IPS-15b (cell line): ENCODE measurements at regions not wholly inside any gene's neighbourhood (a gene's known extent, or its start where the extent isn't known, plus 50 kb on each side); places are given as distances from the start of the nearest gene placed in this dataset.

Experiments
- H3K27me3 ChIP-seq: one replicate; pipeline ENCODE4 v1.6.1; 2013; ENCODE audit warnings: low read length; ENCODE audit not compliant: control insufficient read depth, insufficient read depth
- H3K36me3 ChIP-seq: one replicate; pipeline ENCODE4 v1.6.1; 2013; ENCODE audit warnings: low read length; ENCODE audit not compliant: control insufficient read depth, insufficient read depth
- H3K4me1 ChIP-seq: one replicate; pipeline ENCODE4 v1.6.1; 2013; ENCODE audit warnings: mild to moderate bottlenecking, low read length; ENCODE audit not compliant: control insufficient read depth, insufficient read depth
- H3K4me3 ChIP-seq: one replicate; pipeline ENCODE4 v1.5.1; 2013; ENCODE audit warnings: low read depth, low read length
- H3K9ac ChIP-seq: one replicate; pipeline ENCODE4 v1.6.1; 2013; ENCODE audit warnings: low read depth, mild to moderate bottlenecking, low read length
- H3K9me3 ChIP-seq: one replicate; pipeline ENCODE4 v1.6.1; 2013; ENCODE audit warnings: mild to moderate bottlenecking, low read length; ENCODE audit not compliant: control insufficient read depth, insufficient read depth

DNA sequence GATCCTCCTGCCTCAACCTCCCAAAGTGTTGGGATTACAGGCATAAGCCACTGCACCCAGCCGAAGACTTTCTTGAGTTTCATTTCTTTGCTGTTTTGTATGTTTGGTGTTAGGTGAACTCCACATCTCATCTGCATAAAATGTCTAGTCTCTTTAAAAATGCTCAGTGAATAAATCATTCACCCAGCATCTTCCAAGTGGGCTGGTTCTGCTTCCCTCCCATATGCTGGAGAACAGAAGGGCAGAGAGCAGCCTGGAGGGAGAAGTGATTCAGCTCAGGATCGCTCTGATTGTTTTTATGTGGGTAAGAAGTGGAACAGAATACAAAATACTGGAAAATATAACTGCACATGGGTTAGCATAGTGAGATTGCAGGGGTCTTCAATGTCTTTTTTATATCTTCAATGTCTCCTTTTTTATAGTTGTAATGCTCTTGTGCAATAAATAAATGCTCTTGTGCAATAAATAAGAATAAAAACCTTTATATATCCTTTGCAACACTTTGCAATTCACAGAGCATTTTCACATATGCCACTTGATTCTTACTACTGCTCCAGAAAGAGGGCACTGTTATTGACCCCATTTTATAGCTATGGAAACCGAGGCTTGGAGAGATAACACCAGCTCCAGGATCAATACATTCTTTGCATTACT is 253.0 kb upstream of the NCKAP5 start:
- H3K4me3 ChIP-seq: no peak overlapping the region
- H3K9ac ChIP-seq: no peak overlapping the region
- H3K9me3 ChIP-seq: no peaks in the 10 kb centered on the region
- H3K27me3 ChIP-seq: no peaks in the 10 kb centered on the region
- peaks cover 3% of the 10 kb centered on the region for H3K4me1 ChIP-seq
- H3K36me3 ChIP-seq: no peaks in the 10 kb centered on the region

DNA sequence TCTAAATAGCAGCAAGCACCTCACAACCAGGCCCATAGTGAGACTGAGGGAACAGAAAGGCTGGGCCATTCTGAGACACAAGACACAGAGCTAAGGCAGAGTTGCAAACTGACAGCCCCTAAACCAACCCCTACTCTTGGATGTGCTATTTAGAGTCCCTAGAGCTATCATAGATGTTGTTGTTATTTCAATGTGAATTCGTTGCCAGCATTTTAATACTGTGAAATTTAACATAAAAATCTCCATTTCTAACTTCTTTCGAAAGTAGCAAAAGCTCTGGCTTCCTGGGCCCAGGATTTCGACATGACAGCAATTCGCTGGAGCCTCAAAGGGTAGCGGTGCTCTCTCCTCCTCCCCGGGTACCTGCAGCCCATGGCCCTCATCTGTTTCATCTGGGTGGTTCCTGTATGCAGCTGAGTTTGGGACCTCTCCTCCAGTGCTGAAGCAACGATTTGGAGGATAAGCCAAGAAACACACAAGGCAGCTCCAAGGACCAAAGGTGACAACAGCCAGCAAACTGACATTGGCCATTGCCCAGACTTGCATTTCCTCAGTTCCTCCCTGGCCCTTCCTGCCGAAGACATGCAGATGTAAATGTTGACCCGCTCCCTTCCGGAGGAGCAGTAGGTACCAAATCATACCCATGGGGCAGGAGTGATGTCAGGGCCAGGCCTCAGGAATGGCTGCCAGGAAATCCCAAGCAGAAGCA is 254.4 kb upstream of the NCKAP5 start:
- Histone ChIP-seq H3K9ac (no peak overlapping the region), H3K9me3 (no peaks in the 10 kb centered on the region), H3K36me3 (no peaks in the 10 kb centered on the region), H3K4me3 (no peak overlapping the region), H3K27me3 (no peaks in the 10 kb centered on the region), H3K4me1 (no peaks in the 10 kb centered on the region)

DNA sequence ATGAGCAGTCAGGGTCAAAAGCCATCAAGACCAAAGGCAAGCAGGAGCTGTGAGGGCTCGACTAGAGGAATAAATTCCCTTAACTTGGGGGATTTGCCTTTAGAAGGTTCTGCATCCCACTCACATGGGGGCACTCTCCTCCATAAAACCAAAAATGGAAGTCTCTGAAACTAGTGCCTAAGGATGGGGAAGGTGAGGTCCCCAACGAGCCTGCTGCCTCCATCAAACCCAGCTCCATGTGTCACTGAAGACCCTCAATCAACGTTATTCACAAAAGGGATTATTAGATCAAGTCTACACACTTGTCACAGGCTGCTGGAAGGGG is 254.9 kb upstream of the NCKAP5 start:
- Histone ChIP-seq H3K4me1 (no peaks in the 10 kb centered on the region), H3K36me3 (no peaks in the 10 kb centered on the region), H3K27me3 (no peaks in the 10 kb centered on the region), H3K9ac (no peak overlapping the region), H3K4me3 (no peak overlapping the region), H3K9me3 (no peaks in the 10 kb centered on the region)

DNA sequence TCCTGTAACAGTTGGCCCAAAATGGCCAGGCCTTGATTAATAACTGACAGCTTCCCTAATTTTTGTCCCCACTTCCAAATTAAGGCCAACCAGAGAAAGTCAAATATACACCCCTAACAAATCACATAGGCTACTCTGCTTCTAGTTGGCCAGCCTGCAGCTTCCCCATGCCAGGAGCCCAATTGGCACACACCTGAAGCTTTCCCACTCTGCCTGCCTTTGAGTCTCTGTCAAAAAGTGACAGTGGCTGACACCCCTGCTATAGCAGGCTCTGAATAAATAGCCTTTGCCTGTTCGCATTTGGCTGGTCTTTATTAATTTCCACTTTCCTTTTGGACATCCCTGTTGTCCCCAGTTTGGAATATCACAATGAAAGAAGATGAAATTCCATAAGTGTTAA is 256.6 kb upstream of the NCKAP5 start:
- Histone ChIP-seq H3K27me3 (no peaks in the 10 kb centered on the region), H3K4me1 (no peaks in the 10 kb centered on the region), H3K9me3 (no peaks in the 10 kb centered on the region), H3K4me3 (no peak overlapping the region), H3K9ac (no peak overlapping the region), H3K36me3 (no peaks in the 10 kb centered on the region)

DNA sequence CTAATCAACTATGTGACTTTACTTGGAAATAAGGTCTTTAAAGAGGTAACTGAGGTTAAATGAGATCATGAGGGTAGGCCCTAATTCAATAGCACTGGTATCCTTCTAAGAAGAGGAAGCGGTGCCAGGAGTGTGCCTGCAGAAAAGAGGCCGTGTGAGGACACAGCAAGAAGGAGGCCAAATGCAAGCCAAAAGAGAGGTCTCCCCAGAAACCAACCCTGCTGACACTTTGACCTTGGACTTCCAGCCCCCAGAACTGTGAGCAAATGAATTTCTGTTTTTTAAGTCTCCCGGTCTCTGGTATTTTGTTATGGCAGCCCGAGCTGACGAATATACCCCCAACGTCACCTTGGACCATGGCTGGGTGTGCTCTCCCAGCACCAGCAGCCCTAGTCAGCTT is 257.5 kb upstream of the NCKAP5 start:
- H3K9me3 ChIP-seq: no peaks in the 10 kb centered on the region
- no peaks in the 10 kb centered on the region for H3K36me3 ChIP-seq
- H3K27me3 ChIP-seq: no peaks in the 10 kb centered on the region
- no peaks in the 10 kb centered on the region for H3K4me1 ChIP-seq
- H3K9ac ChIP-seq: no peak overlapping the region
- no peak overlapping the region for H3K4me3 ChIP-seq

DNA sequence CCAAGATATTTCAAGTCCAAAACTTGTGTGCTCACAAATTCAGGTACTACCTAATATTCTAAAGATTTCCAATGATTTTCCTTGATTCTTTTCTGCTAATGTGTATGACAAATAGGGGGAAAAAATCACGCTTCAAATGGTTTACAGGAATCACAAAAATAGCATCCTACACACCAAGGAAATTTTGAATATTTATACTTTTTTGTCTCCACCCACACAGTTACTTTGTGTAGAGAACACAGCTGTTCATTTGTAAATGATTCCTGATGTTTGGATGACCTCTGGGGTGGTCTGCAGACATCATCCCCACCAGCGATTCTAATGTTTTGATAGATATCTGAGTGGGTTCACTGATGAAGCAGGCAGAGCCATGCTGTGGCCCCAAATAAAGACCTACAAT is 260.6 kb upstream of the NCKAP5 start:
- Histone ChIP-seq H3K9ac (no peak overlapping the region), H3K9me3 (no peaks in the 10 kb centered on the region), H3K27me3 (no peaks in the 10 kb centered on the region), H3K4me3 (no peak overlapping the region), H3K36me3 (no peaks in the 10 kb centered on the region), H3K4me1 (no peaks in the 10 kb centered on the region)

DNA sequence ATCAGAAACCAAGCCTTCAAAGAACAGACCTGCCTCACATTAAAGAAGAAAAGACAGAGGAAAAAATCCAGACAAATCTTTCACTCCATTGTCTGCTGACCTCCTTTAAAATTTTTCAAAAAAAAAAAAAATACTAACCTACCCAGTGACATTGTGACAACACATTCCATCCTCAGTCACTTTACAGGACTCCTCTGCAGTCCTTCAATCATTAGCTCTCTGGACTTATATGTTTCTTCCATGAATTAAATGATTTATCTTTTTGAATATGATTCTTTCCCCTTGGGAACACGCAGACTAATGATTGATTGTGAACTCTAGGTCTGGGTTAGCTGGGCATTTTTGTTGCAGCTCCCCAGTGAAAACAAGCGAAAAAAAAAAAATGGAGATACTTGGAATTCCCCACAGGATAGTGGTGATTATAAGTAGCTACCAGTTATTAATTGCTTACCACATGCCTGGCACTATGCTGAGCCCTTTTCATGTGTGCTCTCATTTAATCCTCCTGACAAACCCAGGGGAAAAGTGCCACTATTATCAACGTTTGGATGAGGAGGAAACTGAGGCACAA is 261.3 kb upstream of the NCKAP5 start:
- Histone ChIP-seq H3K9me3 (no peaks in the 10 kb centered on the region), H3K9ac (no peak overlapping the region), H3K4me1 (no peaks in the 10 kb centered on the region), H3K27me3 (no peaks in the 10 kb centered on the region), H3K36me3 (no peaks in the 10 kb centered on the region), H3K4me3 (no peak overlapping the region)

DNA sequence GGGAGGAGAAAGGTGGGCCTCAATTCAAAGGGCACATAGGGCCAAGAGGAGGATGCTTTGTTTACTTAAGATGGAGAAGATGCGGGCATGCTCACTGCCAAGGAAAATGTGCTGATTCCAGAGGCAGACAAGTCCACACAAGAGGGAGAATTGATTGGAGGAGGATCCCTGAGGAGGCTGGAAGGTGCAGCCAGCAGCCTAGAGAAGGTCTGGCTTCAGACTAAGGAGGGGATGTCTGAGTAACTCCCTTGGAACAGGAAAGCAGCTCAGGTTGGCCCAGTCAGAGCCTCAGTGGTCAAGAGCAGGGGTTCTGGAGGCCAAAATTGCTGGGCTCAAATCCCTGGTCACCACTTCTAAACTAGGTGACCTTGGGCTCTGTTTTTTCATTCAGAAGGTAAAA is 265.5 kb upstream of the NCKAP5 start:
- Histone ChIP-seq H3K4me3 (no peak overlapping the region), H3K9me3 (no peaks in the 10 kb centered on the region), H3K27me3 (no peaks in the 10 kb centered on the region), H3K36me3 (no peaks in the 10 kb centered on the region), H3K4me1 (no peaks in the 10 kb centered on the region), H3K9ac (no peak overlapping the region)

DNA sequence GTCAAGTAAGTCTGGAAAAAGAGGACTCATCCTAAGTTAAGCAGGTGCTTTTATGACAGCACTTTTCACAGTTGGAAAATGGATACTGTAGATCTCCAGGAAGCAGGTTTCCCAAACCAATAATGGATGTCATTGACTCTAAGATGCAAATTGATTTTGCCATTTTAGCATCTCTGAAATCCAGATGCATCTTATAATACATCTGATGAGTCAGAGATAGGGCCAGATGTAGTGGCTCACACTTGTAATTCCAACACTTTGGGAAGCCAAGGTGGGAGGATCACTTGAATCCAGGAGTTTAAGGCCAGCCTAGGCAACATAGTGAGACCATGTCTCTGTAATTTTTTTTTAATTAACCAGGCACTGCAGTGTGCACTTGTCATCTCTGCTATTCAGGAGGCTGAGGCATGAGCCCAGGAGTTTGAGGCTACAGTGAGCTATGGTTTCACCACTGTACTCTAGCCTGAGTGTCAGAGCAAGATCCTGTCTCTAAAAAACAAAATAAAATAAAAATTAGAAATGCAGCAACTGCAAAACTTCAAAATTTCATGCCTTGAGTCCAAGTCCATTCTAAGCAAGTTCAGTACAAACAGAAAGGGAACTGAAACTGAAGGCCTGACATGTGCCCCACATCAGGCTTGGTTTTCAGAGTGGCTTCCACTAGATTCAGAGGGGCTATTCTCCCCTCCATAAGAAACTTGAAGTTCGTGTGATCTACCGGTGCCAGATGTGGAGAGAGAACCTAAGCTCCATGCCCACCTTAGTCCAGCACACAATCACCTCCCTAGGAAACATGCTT is 267.8 kb upstream of the NCKAP5 start:
- Histone ChIP-seq H3K9me3 (no peaks in the 10 kb centered on the region), H3K36me3 (no peaks in the 10 kb centered on the region), H3K4me1 (no peaks in the 10 kb centered on the region), H3K27me3 (no peaks in the 10 kb centered on the region), H3K4me3 (no peak overlapping the region), H3K9ac (no peak overlapping the region)

DNA sequence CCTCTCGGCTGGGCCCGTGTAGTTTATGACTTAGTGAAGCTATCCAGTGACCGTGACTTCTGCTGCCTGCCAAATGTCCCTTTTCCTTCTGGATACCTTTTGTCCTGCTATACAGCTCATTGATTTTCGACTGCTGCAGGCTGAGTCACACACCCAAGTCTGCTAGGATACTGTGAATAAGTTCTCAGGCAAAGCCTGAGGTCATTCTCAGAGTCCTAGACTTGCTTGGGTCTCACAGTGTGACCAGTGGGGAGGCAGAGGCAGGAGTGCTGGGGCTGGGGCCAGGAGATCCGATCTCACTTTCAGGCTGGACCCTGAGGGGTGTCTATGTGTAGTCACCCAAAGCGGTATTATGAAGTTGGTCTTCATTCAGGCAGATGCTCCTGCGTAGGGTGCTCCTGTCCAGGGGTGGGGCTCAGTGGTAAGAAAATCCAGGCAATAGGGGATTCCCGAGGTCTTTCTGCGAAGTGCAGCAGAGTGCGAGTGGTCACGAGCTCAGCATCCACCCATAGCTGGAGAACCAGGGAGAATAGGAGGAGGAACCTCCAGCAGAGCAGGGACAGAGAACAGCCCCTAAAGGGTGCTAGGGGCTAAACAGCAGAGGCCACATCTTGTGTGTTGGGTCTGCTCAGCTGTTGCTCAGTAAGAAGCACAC is 268.6 kb upstream of the NCKAP5 start:
- H3K36me3 ChIP-seq: no peaks in the 10 kb centered on the region
- no peaks in the 10 kb centered on the region for H3K9me3 ChIP-seq
- H3K9ac ChIP-seq: no peak overlapping the region
- no peaks in the 10 kb centered on the region for H3K27me3 ChIP-seq
- H3K4me3 ChIP-seq: no peak overlapping the region
- no peaks in the 10 kb centered on the region for H3K4me1 ChIP-seq

DNA sequence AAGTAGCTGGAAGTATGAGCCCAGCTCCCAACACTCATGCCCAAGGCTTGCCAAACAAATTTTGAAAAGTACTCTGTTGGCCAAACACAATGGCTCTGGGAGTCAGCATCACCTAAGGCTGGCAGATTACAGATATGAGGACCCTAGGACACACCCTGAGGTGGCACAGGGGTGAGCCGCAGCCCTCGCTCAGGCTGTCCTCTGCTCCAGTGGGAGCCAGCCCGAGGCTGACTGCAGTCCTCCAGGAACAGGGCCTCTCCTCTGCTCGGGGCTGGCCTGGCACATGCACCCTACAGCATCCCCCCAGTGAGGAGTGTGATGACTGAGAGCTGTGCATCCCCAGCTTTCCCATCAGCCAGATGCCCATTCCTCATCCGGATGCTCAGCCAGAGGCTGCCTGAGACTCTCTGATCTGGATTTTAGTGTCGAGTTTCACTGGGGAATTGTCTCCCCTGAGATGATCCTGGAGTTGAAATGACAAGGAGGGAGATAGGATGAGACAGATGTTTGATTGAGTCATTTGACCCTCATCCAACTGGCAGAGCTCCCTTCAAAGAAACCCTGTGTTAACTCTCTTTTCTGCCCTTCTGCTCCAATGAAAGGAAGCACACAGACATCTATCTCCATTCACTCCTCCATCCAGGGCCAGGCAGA is 269.3 kb upstream of the NCKAP5 start:
- H3K9me3 ChIP-seq: no peaks in the 10 kb centered on the region
- no peaks in the 10 kb centered on the region for H3K4me1 ChIP-seq
- no peak overlapping the region for H3K9ac ChIP-seq
- H3K27me3 ChIP-seq: no peaks in the 10 kb centered on the region
- no peaks in the 10 kb centered on the region for H3K36me3 ChIP-seq
- no peak overlapping the region for H3K4me3 ChIP-seq
